Liver (tissue), 3 donors: ENCODE measurements at regions not wholly inside any gene's neighbourhood (a gene's known extent, or its start where the extent isn't known, plus 50 kb on each side); places are given as distances from the start of the nearest gene placed in this dataset.

Source experiments
- CTCF ChIP-seq: fragments of 150-350 bp; IDR thresholded peaks from 2 replicates; pipeline ENCODE4 v1.5.1; 2017; ENCODE audit warnings: improper control_type of control experiment, low read depth, low read length; ENCODE audit not compliant: missing input control
- EGR1 ChIP-seq, 2 donors: IDR thresholded peaks; 2 replicates each; pipeline ENCODE4 v1.6.1; 2016 to 2018; ENCODE audit warnings: antibody characterized with exemption in 2 of 2, low read depth in 2 of 2
- GABPA ChIP-seq, 2 donors: IDR thresholded peaks in 1 of 2; conservative IDR thresholded peaks in 1 of 2; 2 replicates each; pipeline ENCODE4 v1.6.1; 2016; ENCODE audit warnings: antibody characterized with exemption in 2 of 2, mild to moderate bottlenecking in 1 of 2, moderate library complexity in 1 of 2
- JUND ChIP-seq, 2 donors: IDR thresholded peaks; 2 replicates each; pipeline ENCODE4 v1.6.1; 2016; ENCODE audit warnings: antibody characterized with exemption in 2 of 2
- REST ChIP-seq: IDR thresholded peaks from 2 replicates; pipeline ENCODE4 v1.6.1; 2016; ENCODE audit warnings: antibody characterized with exemption, mild to moderate bottlenecking
- SP1 ChIP-seq: IDR thresholded peaks from 2 replicates; pipeline ENCODE4 v1.6.1; 2018; ENCODE audit warnings: antibody characterized with exemption, mild to moderate bottlenecking
- TAF1 ChIP-seq: conservative IDR thresholded peaks from 2 replicates; pipeline ENCODE4 v1.6.1; 2016; ENCODE audit warnings: antibody characterized with exemption, mild to moderate bottlenecking
- ZBTB33 ChIP-seq: IDR thresholded peaks from 2 replicates; pipeline ENCODE4 v1.6.1; 2016; ENCODE audit warnings: antibody characterized with exemption
- donor health status: healthy.
- donor health status: healthy.

DNA sequence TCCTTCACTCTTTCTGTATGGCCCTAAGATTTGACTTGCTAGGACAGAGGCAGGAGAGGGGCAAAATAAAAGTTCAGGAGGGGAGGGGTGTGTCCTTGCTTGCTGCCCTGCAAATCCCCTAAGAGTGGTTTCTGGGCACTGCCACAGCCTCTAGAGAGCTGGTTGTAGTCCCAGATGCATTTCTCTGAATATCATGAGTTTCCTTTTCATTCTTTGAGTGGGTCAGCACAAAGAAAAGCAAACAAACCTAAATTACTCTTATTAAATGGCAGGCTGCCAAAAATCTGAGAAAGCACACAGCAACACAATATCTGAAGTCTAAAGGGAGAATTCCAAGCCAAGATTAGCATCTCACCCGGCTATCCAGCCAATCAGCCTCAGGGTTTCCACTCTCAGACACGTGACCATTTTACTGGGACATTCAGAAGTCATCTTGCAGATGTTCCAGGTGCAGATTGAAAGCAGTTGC lies 919.3 kb downstream of the TUSC7 start:
- TF ChIP-seq JUND (IDR thresholded peaks at IDR 0.05), result no peak
- TF ChIP-seq SP1, result no peak
- TF ChIP-seq CTCF, result no peak
- TF ChIP-seq REST, result no peak
- no peak for TF ChIP-seq ZBTB33
- no peak for TF ChIP-seq GABPA (IDR thresholded peaks at IDR 0.05 in 1 of 2, conservative IDR thresholded peaks at IDR 0.05 in 1 of 2)
- no peak for TF ChIP-seq EGR1 (IDR thresholded peaks at IDR 0.05; ENCODE audit: low read depth in 2 of 2)
- no peak for TF ChIP-seq TAF1
